H1 (cell line): ENCODE measurements at regions not wholly inside any gene's neighbourhood (a gene's known extent, or its start where the extent isn't known, plus 50 kb on each side); places are given as distances from the start of the nearest gene placed in this dataset.

Source experiments
- CTCF ChIA-PET: fragments of 300-600 bp; sonication (Branson Sonifier 250); formaldehyde crosslinking; loops from one replicate; lab custom pipeline; 2021; ENCODE audit not compliant: partially characterized antibody; lab: Charles Lee
- POLR2A ChIA-PET: fragments of 300-600 bp; sonication (Branson Sonifier 250); formaldehyde crosslinking; loops from one replicate; lab custom pipeline; 2021; ENCODE audit warnings: inconsistent platforms; ENCODE audit not compliant: partially characterized antibody; lab: Charles Lee
- DNase-seq, 2 experiments: peaks; one replicate each; pipeline versions ENCODE4 v3.0.0 to v3.0.0-alpha.2; 2010 to 2022; ENCODE audit warnings: low spot score in 2 of 2, low read depth in 1 of 2, mixed read lengths in 1 of 2
- FAIRE-seq: peaks from 2 replicates; lab custom pipeline; 2011; peaks lifted over from hg19 to GRCh38; lab: Jason Lieb, UNC
- H2AFZ ChIP-seq: 2 replicates; pipeline ENCODE4 v1.8.1; 2012; ENCODE audit warnings: low read length, inconsistent platforms
- H2AK5ac ChIP-seq: 2 replicates; pipeline ENCODE4 v1.6.1; 2013; ENCODE audit warnings: low read depth, low read length
- H2BK120ac ChIP-seq: replicated peaks from 2 replicates; pipeline ENCODE3; 2013; ENCODE audit warnings: low read depth, low read length, inconsistent platforms
- H2BK12ac ChIP-seq: 2 replicates; pipeline ENCODE4 v1.6.1; 2013; ENCODE audit warnings: low read depth, low read length
- H2BK15ac ChIP-seq: 2 replicates; pipeline ENCODE4 v1.6.1; 2013; ENCODE audit warnings: low read length
- H2BK20ac ChIP-seq: 2 replicates; pipeline ENCODE4 v1.6.1; 2013; ENCODE audit warnings: low read length
- H2BK5ac ChIP-seq: 2 replicates; pipeline ENCODE4 v1.6.1; 2013; ENCODE audit warnings: low read depth, low read length
- H3K14ac ChIP-seq: 2 replicates; pipeline ENCODE4 v1.6.1; 2013; ENCODE audit warnings: inconsistent platforms; ENCODE audit not compliant: insufficient read length
- H3K18ac ChIP-seq: 2 replicates; pipeline ENCODE4 v1.6.1; 2013; ENCODE audit warnings: low read length; ENCODE audit errors: extremely low read depth
- H3K23ac ChIP-seq: 2 replicates; pipeline ENCODE4 v1.6.1; 2013; ENCODE audit warnings: inconsistent platforms; ENCODE audit not compliant: insufficient read length
- H3K23me2 ChIP-seq: 2 replicates; pipeline ENCODE4 v1.6.1; 2013; ENCODE audit warnings: low read depth, low read length
- H3K27ac ChIP-seq: 2 replicates; pipeline ENCODE4 v1.6.1; 2011; ENCODE audit warnings: low read depth, low read length, inconsistent platforms
- H3K27me3 ChIP-seq, 4 experiments: replicated peaks in 1 of 4; 1 replicate in 1 of 4; 2 replicates in 3 of 4; pipeline versions ENCODE4 v1.6.1 to v1.8.1; 2011 to 2013; ENCODE audit warnings: low read length in 3 of 4, mild to moderate bottlenecking in 3 of 4, inconsistent platforms in 2 of 4, mixed read lengths in 2 of 4, moderate library complexity in 1 of 4; ENCODE audit not compliant: control insufficient read depth in 3 of 4, insufficient read depth in 3 of 4; ENCODE audit errors: extremely low read depth in 1 of 4
- H3K36me3 ChIP-seq, 4 experiments: 2 replicates each; pipeline versions ENCODE4 v1.6.1 to v1.8.1; 2011 to 2013; ENCODE audit warnings: mild to moderate bottlenecking in 4 of 4, low read length in 3 of 4, moderate library complexity in 2 of 4, control low read depth in 1 of 4, inconsistent platforms in 1 of 4; ENCODE audit not compliant: insufficient read depth in 4 of 4, control insufficient read depth in 2 of 4
- H3K4ac ChIP-seq: replicated peaks from 2 replicates; pipeline ENCODE3; 2013; ENCODE audit warnings: low read length, low read depth, mixed read lengths, inconsistent platforms; ENCODE audit not compliant: insufficient read length
- H3K4me1 ChIP-seq, 4 experiments: replicated peaks in 1 of 4; 1 replicate in 1 of 4; 2 replicates in 3 of 4; pipeline versions ENCODE4 v1.6.1 to v1.8.1; 2011 to 2013; ENCODE audit warnings: low read length in 3 of 4, inconsistent platforms in 2 of 4, mixed read lengths in 1 of 4; ENCODE audit not compliant: insufficient read depth in 4 of 4, control insufficient read depth in 3 of 4
- H3K4me2 ChIP-seq, 2 experiments: 2 replicates each; pipeline versions ENCODE4 v1.6.1 to v1.8.1; 2011 to 2013; ENCODE audit warnings: low read depth in 2 of 2, low read length in 2 of 2, control low read depth in 1 of 2, inconsistent platforms in 1 of 2, mild to moderate bottlenecking in 1 of 2; ENCODE audit not compliant: insufficient read depth in 1 of 2
- H3K4me3 ChIP-seq, 4 experiments: fragments of 200-600, 300-600 bp in 1 of 4; sonication (generic), shearing (Covaris generic), sonication (Bioruptor Twin) in 1 of 4; 2 replicates each; pipeline versions ENCODE4 v1.5.1 to v1.8.1; 2011 to 2016; ENCODE audit warnings: low read length in 4 of 4, low read depth in 3 of 4, control low read depth in 2 of 4, inconsistent platforms in 2 of 4, mild to moderate bottlenecking in 2 of 4, mixed read lengths in 1 of 4, moderate library complexity in 1 of 4; ENCODE audit not compliant: insufficient read depth in 2 of 4; ENCODE audit errors: extremely low read depth in 1 of 4
- H3K56ac ChIP-seq: replicated peaks from 2 replicates; pipeline ENCODE3; 2013; ENCODE audit warnings: low read depth, mild to moderate bottlenecking, mixed read lengths, low read length, inconsistent platforms; ENCODE audit not compliant: insufficient read length
- H3K79me1 ChIP-seq: 2 replicates; pipeline ENCODE4 v1.6.1; 2013; ENCODE audit warnings: low read depth, low read length, control low read depth
- H3K79me2 ChIP-seq, 2 experiments: 2 replicates each; pipeline versions ENCODE4 v1.6.1 to v1.8.1; 2012 to 2013; ENCODE audit warnings: low read length in 2 of 2, mild to moderate bottlenecking in 2 of 2, inconsistent platforms in 1 of 2; ENCODE audit not compliant: insufficient read depth in 2 of 2, control insufficient read depth in 1 of 2
- H3K9ac ChIP-seq, 4 experiments: replicated peaks in 1 of 4; 1 replicate in 1 of 4; 2 replicates in 3 of 4; pipeline versions ENCODE4 v1.6.1 to v1.8.1; 2011 to 2013; ENCODE audit warnings: low read depth in 3 of 4, low read length in 3 of 4, control low read depth in 2 of 4, mild to moderate bottlenecking in 2 of 4, moderate library complexity in 2 of 4, inconsistent platforms in 1 of 4; ENCODE audit errors: extremely low read depth in 1 of 4
- H3K9me3 ChIP-seq, 2 experiments: 2 replicates each; pipeline versions ENCODE4 v1.6.1 to v1.8.1; 2012 to 2013; ENCODE audit warnings: mild to moderate bottlenecking in 2 of 2, moderate library complexity in 2 of 2, control low read depth in 1 of 2, inconsistent platforms in 1 of 2, low read depth in 1 of 2, low read length in 1 of 2, mixed read lengths in 1 of 2; ENCODE audit not compliant: insufficient read depth in 2 of 2
- H4K20me1 ChIP-seq, 2 experiments: replicated peaks in 1 of 2; 2 replicates each; pipeline versions ENCODE3 to v1.8.1; 2011 to 2013; ENCODE audit warnings: inconsistent platforms in 2 of 2, low read length in 2 of 2, mild to moderate bottlenecking in 1 of 2; ENCODE audit not compliant: insufficient read depth in 2 of 2, control insufficient read depth in 1 of 2
- H4K5ac ChIP-seq: 2 replicates; pipeline ENCODE4 v1.6.1; 2013; ENCODE audit warnings: low read length, low read depth, mixed read lengths, inconsistent platforms; ENCODE audit not compliant: insufficient read length
- H4K8ac ChIP-seq: 2 replicates; pipeline ENCODE4 v1.8.0; 2013; ENCODE audit warnings: mild to moderate bottlenecking, moderate library complexity, low read length, inconsistent platforms; ENCODE audit not compliant: insufficient read depth; ENCODE audit errors: extremely low read depth
- H4K91ac ChIP-seq: replicated peaks from 2 replicates; pipeline ENCODE3; 2013; ENCODE audit warnings: low read length, mixed read lengths, inconsistent platforms; ENCODE audit not compliant: insufficient read length
- PHF8 ChIP-seq: fragments of 200-600 bp; sonication (generic); conservative IDR thresholded peaks from 2 replicates; pipeline ENCODE4 v1.7.1; 2012; ENCODE audit warnings: low read depth, mild to moderate bottlenecking, inconsistent platforms, low read length, moderate library complexity
- RNF2 ChIP-seq: fragments of 200-900, 300-1000 bp; sonication (generic); IDR thresholded peaks from 2 replicates; pipeline ENCODE4 v1.7.1; 2016; ENCODE audit warnings: borderline replicate concordance, low read depth, mild to moderate bottlenecking, antibody characterized with exemption, low read length; ENCODE audit not compliant: poor library complexity, severe bottlenecking; ENCODE audit errors: missing control alignments
- SAP30 ChIP-seq: fragments of 300-600 bp; sonication (generic); IDR thresholded peaks from 2 replicates; pipeline ENCODE4 v1.7.1; 2012; ENCODE audit warnings: low read length, moderate library complexity, mild to moderate bottlenecking, inconsistent platforms; ENCODE audit not compliant: insufficient read depth, insufficient replicate concordance
- SIRT6 ChIP-seq: IDR thresholded peaks from one replicate; pipeline ENCODE4 v1.7.1; 2012; ENCODE audit warnings: low read length, inconsistent platforms
- WGBS, 2 experiments: shearing (Covaris generic) in 1 of 2; methylation state at CpG; one replicate each; pipeline versions ENCODE4 v1.1.6 to v1.1.7; 2013 to 2015; ENCODE audit warnings: low lambda C conversion rate in 2 of 2, mixed read lengths in 2 of 2, inconsistent platforms in 1 of 2, low coverage in 1 of 2, missing lambda C conversion rate in 1 of 2; ENCODE audit not compliant: insufficient replicate concordance in 2 of 2, insufficient coverage in 1 of 2, insufficient read length in 1 of 2; ENCODE audit errors: extremely low coverage in 1 of 2, missing lambda C conversion rate in 1 of 2; 5-methylcytosine and 5-hydroxymethylcytosine counted together

GRCh38 chr7:93737953-93738352 lies 152.6 kb downstream of the TFPI2 start:
- no peak overlapping the region for H2BK20ac ChIP-seq
- H3K9ac ChIP-seq: no peak overlapping the region
- FAIRE-seq (no peak), DNase-seq (no peak)
- H3K4me1 ChIP-seq: no peaks in the 10 kb centered on the region
- TF ChIP-seq SAP30 (no peak), SIRT6 (no peak), RNF2 (no peak), PHF8 (no peak)
- H2BK15ac ChIP-seq: no peak overlapping the region
- no peak overlapping the region for H2BK120ac ChIP-seq
- H3K9me3 ChIP-seq: no peaks in the 10 kb centered on the region
- H3K27me3 ChIP-seq: no peaks in the 10 kb centered on the region
- H4K8ac ChIP-seq: no peak overlapping the region
- no peak overlapping the region for H2AFZ ChIP-seq
- no peak overlapping the region for H3K4ac ChIP-seq
- H2AK5ac ChIP-seq: no peak overlapping the region
- ChIA-PET CTCF (no interaction called here), POLR2A (no interaction called here)
- H3K18ac ChIP-seq: no peak overlapping the region
- H2BK12ac ChIP-seq: no peak overlapping the region
- WGBS, 2 experiments: 63% methylated on average over 2 of the region's 2 CpGs; no CpG with 5 or more reads in 1 of the 2 experiments
- no peak overlapping the region for H3K27ac ChIP-seq
- H3K36me3 ChIP-seq: no peaks in the 10 kb centered on the region
- H3K14ac ChIP-seq: no peak overlapping the region
- H4K91ac ChIP-seq: no peak overlapping the region
- H4K5ac ChIP-seq: no peak overlapping the region
- no peak overlapping the region for H2BK5ac ChIP-seq
- H3K23ac ChIP-seq: no peak overlapping the region
- H4K20me1 ChIP-seq: peaks cover 0 to 1% of the 10 kb centered on the region in 2 experiments
- no peak overlapping the region for H3K4me2 ChIP-seq
- H3K56ac ChIP-seq: no peak overlapping the region
- no peaks in the 10 kb centered on the region for H3K79me1 ChIP-seq
- H3K23me2 ChIP-seq: no peaks in the 10 kb centered on the region
- no peaks in the 10 kb centered on the region for H3K79me2 ChIP-seq
- no peak overlapping the region for H3K4me3 ChIP-seq
